Osteoblast (primary cell): ENCODE measurements at regions not wholly inside any gene's neighbourhood (a gene's known extent, or its start where the extent isn't known, plus 50 kb on each side); places are given as distances from the start of the nearest gene placed in this dataset.

Source experiments
- DNase-seq: peaks from one replicate; pipeline ENCODE4 v3.0.0; 2011; ENCODE audit warnings: low spot score, mixed read lengths; ENCODE audit not compliant: insufficient read length; ENCODE audit errors: missing footprints
- H2AFZ ChIP-seq: 2 replicates; pipeline ENCODE4 v1.6.0; 2011; ENCODE audit warnings: mild to moderate bottlenecking, low read length
- H3K27ac ChIP-seq: 2 replicates; pipeline ENCODE4 v1.5.1; 2011; ENCODE audit warnings: mild to moderate bottlenecking, low read depth, low read length, moderate library complexity
- H3K27me3 ChIP-seq: 2 replicates; pipeline ENCODE4 v1.6.0; 2012; ENCODE audit warnings: mild to moderate bottlenecking, control low read depth, inconsistent platforms, low read length, moderate library complexity; ENCODE audit not compliant: insufficient read depth
- H3K36me3 ChIP-seq: 2 replicates; pipeline ENCODE4 v1.5.1; 2011; ENCODE audit warnings: mild to moderate bottlenecking, low read length, control low read depth, moderate library complexity; ENCODE audit not compliant: insufficient read depth
- H3K4me1 ChIP-seq: 2 replicates; pipeline ENCODE4 v1.5.1; 2011; ENCODE audit warnings: mild to moderate bottlenecking, low read length, control low read depth, moderate library complexity; ENCODE audit not compliant: insufficient read depth
- H3K4me2 ChIP-seq: 2 replicates; pipeline ENCODE4 v1.6.0; 2011; ENCODE audit warnings: mild to moderate bottlenecking, low read length; ENCODE audit not compliant: insufficient read depth
- H3K4me3 ChIP-seq: fragments of 200-600 bp; sonication (generic); 3 replicates; pipeline ENCODE4 v1.5.1; 2012; ENCODE audit warnings: mild to moderate bottlenecking, low read length, inconsistent platforms; ENCODE audit not compliant: insufficient read depth
- H3K79me2 ChIP-seq: 2 replicates; pipeline ENCODE4 v1.6.0; 2012; ENCODE audit warnings: mild to moderate bottlenecking, low read length, control low read depth, inconsistent platforms; ENCODE audit not compliant: insufficient read depth
- H3K9me3 ChIP-seq: 2 replicates; pipeline ENCODE4 v1.5.1; 2011; ENCODE audit warnings: low read depth, low read length, control low read depth
- H4K20me1 ChIP-seq: 2 replicates; pipeline ENCODE4 v1.6.0; 2012; ENCODE audit warnings: mild to moderate bottlenecking, low read length, control low read depth; ENCODE audit not compliant: insufficient read depth
- TF ChIP-seq, protein P1 (sequence below): IDR thresholded peaks from 2 replicates; pipeline ENCODE4 v1.5.1; 2011; ENCODE audit warnings: mild to moderate bottlenecking, low read depth, low read length, moderate library complexity; ENCODE audit errors: extremely low read depth

GRCh38 chr1:110746644-110747259, 72.0 kb upstream of the KCNA3 start:
- Histone ChIP-seq H3K4me3 (no peak overlapping the region), H3K27ac (no peak overlapping the region), H2AFZ (no peak overlapping the region), H3K27me3 (peaks cover 5% of the 10 kb centered on the region), H3K4me1 (no peaks in the 10 kb centered on the region), H3K4me2 (no peak overlapping the region), H3K36me3 (no peaks in the 10 kb centered on the region), H4K20me1 (no peaks in the 10 kb centered on the region), H3K79me2 (no peaks in the 10 kb centered on the region), H3K9me3 (no peaks in the 10 kb centered on the region)
- DNase-seq: no peak
- TF ChIP-seq, protein P1, sequence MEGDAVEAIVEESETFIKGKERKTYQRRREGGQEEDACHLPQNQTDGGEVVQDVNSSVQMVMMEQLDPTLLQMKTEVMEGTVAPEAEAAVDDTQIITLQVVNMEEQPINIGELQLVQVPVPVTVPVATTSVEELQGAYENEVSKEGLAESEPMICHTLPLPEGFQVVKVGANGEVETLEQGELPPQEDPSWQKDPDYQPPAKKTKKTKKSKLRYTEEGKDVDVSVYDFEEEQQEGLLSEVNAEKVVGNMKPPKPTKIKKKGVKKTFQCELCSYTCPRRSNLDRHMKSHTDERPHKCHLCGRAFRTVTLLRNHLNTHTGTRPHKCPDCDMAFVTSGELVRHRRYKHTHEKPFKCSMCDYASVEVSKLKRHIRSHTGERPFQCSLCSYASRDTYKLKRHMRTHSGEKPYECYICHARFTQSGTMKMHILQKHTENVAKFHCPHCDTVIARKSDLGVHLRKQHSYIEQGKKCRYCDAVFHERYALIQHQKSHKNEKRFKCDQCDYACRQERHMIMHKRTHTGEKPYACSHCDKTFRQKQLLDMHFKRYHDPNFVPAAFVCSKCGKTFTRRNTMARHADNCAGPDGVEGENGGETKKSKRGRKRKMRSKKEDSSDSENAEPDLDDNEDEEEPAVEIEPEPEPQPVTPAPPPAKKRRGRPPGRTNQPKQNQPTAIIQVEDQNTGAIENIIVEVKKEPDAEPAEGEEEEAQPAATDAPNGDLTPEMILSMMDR: no peak

GRCh38 chr1:110743397-110743796, 68.7 kb upstream of the KCNA3 start:
- DNase-seq: no peak
- H3K79me2 ChIP-seq: no peaks in the 10 kb centered on the region
- no peaks in the 10 kb centered on the region for H3K4me1 ChIP-seq
- no peak overlapping the region for H3K4me2 ChIP-seq
- H2AFZ ChIP-seq: no peak overlapping the region
- H3K9me3 ChIP-seq: no peaks in the 10 kb centered on the region
- no peaks in the 10 kb centered on the region for H4K20me1 ChIP-seq
- H3K27me3 ChIP-seq: no peaks in the 10 kb centered on the region
- H3K36me3 ChIP-seq: no peaks in the 10 kb centered on the region
- TF ChIP-seq, protein P1: no peak
- H3K27ac ChIP-seq: no peak overlapping the region
- H3K4me3 ChIP-seq: no peak overlapping the region

DNA sequence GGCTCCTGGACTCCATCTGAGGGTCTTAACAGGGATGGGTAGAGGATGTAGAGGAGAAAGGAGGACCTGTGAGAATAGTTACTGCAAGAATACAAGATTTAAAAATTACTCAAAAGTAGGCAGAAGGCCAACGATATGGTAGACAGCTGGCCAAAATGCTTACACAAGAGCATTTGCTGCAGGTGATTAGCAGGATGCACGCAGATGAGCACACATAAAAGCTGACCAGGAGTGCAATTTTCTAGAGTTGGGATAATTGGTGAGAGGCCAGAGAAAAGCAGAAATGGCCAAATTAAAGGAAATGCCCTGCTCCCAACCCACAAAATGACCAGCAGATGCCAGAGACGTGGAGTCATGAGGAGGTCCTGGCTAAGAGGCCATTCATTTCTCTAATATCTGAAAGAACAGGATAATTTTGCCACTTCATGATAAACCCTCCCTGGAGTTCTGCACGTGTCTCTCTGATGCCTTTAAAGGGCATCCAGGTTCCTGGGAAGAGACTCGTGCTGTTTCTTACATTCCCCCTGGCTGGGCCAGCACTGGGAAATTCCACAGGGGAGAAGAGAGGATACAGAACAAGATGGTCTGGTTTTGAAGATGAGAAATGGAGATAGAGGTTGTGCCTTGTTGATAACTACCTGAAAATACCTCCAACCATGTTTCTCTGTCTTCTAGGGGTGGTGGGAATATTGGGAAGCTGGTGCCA, 62.3 kb upstream of the KCNA3 start:
- no peak for DNase-seq

DNA sequence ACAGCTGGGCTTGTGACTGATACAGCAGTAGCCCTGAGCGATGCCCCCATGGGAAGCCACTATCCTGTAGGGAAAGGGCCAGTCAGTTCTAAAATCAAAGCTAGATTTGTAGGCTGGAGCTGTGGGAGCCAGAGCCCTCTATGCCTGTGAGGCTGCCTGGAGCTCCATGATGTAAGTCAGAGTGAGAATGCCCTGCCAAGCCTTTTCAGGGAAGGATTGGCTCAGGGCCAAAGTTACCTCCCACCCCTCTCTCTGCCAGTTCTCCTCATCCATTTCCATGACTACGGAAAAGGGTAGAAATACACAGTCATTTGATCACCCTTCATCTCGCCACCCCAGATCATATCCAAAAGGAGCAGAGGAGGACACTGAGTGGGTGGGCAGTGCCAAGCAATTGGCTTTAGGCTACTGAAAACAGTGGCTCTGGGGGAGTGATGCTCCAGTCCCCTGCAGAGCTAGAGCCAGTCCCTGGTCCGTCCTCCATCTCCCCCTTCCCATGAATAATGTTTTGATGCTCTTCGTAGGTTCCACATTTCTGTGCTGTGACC, 59.5 kb upstream of the KCNA3 start:
- Histone ChIP-seq H3K36me3 (no peaks in the 10 kb centered on the region), H3K79me2 (no peaks in the 10 kb centered on the region), H3K9me3 (no peaks in the 10 kb centered on the region), H3K4me1 (no peaks in the 10 kb centered on the region), H3K27me3 (no peaks in the 10 kb centered on the region), H3K4me2 (no peak overlapping the region), H2AFZ (no peak overlapping the region), H4K20me1 (no peaks in the 10 kb centered on the region), H3K27ac (no peak overlapping the region), H3K4me3 (no peak overlapping the region)
- TF ChIP-seq, protein P1: no peak
- DNase-seq: no peak

More for the DNA sequence above, 62.3 kb upstream of the KCNA3 start:
- H3K27me3 ChIP-seq: no peaks in the 10 kb centered on the region
- H3K36me3 ChIP-seq: no peaks in the 10 kb centered on the region
- H3K4me2 ChIP-seq: no peak overlapping the region
- H3K27ac ChIP-seq: no peak overlapping the region
- no peak overlapping the region for H3K4me3 ChIP-seq
- TF ChIP-seq, protein P1: no peak
- no peak overlapping the region for H2AFZ ChIP-seq
- no peaks in the 10 kb centered on the region for H3K4me1 ChIP-seq
- no peaks in the 10 kb centered on the region for H3K9me3 ChIP-seq
- H4K20me1 ChIP-seq: no peaks in the 10 kb centered on the region
- no peaks in the 10 kb centered on the region for H3K79me2 ChIP-seq
